ENCODE measurements at regions not wholly inside any gene's neighbourhood (a gene's known extent, or its start where the extent isn't known, plus 50 kb on each side); places are given as distances from the start of the nearest gene placed in this dataset.

GRCh38 chr4:185956544-185956940 lies 112.4 kb upstream of the TLR3 start:
- Histone ChIP-seq H4K20me1 (ENCODE audit: insufficient read depth) (no peaks in the 10 kb centered on the region), H3K79me2 (ENCODE audit: insufficient read depth) (no peaks in the 10 kb centered on the region), H3K9me2 (no peaks in the 10 kb centered on the region), H2AFZ (ENCODE audit: low read depth) (no peak overlapping the region), H3K36me3 (replicated peaks in 1 of 2; ENCODE audit: control insufficient read depth in 1 of 2, insufficient read depth in 2 of 2, low read length in 1 of 2) (no peaks in the 10 kb centered on the region), H3K4me1 (ENCODE audit: control insufficient read depth in 1 of 2, insufficient read depth in 2 of 2, low read depth in 1 of 2, low read length in 1 of 2) (peaks cover 0 to 21% of the 10 kb centered on the region in 2 experiments; a peak in 2 of 4 replicates), H3K9me3 (no peaks in the 10 kb centered on the region), H3K27me3 (ENCODE audit: insufficient read depth) (peaks cover 14% of the 10 kb centered on the region), H3K4me3 (ENCODE audit: low read depth in 2 of 2, low read length in 1 of 2) (peak overlapping the region in 1 of 2 experiments; percentile 38; a peak in 1 of 4 replicates), H3F3A (replicated peaks; ENCODE audit: insufficient read depth) (no peaks in the 10 kb centered on the region), H3K9ac (no peak overlapping the region), H3K27ac (ENCODE audit: low read depth in 2 of 2, low read length in 1 of 2) (peak overlapping the region in 1 of 2 experiments; percentile 72; a peak in 2 of 4 replicates), H3K4me2 (peak overlapping the region; percentile 57; the same call in 1 of the 2 replicates)
- POLR2A ChIA-PET: interaction anchor here (1.1 kb wide), 1 partner anchor 65 kb away, joined by 3 read pairs; no protein-coding TSS in a partner anchor
- TF ChIP-seq, protein P1, sequence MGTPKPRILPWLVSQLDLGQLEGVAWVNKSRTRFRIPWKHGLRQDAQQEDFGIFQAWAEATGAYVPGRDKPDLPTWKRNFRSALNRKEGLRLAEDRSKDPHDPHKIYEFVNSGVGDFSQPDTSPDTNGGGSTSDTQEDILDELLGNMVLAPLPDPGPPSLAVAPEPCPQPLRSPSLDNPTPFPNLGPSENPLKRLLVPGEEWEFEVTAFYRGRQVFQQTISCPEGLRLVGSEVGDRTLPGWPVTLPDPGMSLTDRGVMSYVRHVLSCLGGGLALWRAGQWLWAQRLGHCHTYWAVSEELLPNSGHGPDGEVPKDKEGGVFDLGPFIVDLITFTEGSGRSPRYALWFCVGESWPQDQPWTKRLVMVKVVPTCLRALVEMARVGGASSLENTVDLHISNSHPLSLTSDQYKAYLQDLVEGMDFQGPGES (IDR thresholded peaks at IDR 0.05; ENCODE audit: low read depth, low read length): no peak
- peak in 1 of 2 experiments; percentile 26; a peak in 1 of 4 replicates for TF ChIP-seq EP300 (IDR thresholded peaks at IDR 0.05; ENCODE audit: borderline replicate concordance in 1 of 2, low read depth in 1 of 2, low read length in 1 of 2)
- 35% methylated on average over 4 of the region's 4 CpGs for WGBS (ENCODE audit: low lambda C conversion rate)
- DNase-seq: peak; percentile 25
- CTCF ChIA-PET: interaction anchor here (1.0 to 2.0 kb wide), 4 partner anchors 11 to 81 kb away, joined by 5 to 12 read pairs (median 6); no protein-coding TSS in a partner anchor

DNA sequence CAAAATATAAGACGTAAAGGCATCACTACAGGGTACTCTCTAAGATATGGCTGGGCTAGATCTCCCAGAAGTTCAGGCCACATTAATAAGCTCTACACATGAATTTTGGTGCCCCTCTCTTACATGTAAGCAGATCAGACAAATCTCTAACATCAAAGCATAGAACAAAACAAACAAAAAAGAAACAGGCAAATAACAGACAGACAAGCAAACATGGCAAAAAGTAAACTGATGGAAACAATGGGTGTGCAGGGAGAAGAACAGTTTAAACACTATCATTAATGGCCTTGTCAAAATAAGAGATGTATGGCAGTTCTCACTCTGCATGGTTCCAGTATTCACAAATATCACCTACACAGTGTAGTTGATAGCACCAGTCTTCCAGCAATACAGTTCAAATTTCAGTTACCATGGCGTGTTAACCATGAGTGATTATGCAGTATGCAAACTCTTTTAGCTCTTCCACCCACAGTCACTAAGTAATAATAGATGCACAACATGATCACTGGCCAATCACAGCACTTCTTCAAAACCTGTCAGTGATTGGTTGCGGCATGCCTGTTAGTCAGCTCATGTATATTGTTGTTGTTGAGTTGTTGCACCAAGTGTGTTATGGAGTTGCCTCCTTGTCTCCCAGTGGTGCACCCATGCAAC lies 110.7 kb upstream of the TLR3 start:
- CTCF ChIA-PET: interaction anchor here (1.2 to 2.0 kb wide), 3 partner anchors 62 to 80 kb away, joined by 3 to 6 read pairs (median 3); no protein-coding TSS in a partner anchor
- POLR2A ChIA-PET: no interaction called here
- H3K27me3 ChIP-seq (ENCODE audit: insufficient read depth): peaks cover 14% of the 10 kb centered on the region
- H3K4me2 ChIP-seq: no peak overlapping the region
- H3K36me3 ChIP-seq (replicated peaks in 1 of 2; ENCODE audit: control insufficient read depth in 1 of 2, insufficient read depth in 2 of 2, low read length in 1 of 2): no peaks in the 10 kb centered on the region
- H3K4me3 ChIP-seq (ENCODE audit: low read depth in 2 of 2, low read length in 1 of 2): no peak overlapping the region
- no peak for TF ChIP-seq TAF1 (IDR thresholded peaks at IDR 0.05; ENCODE audit: borderline replicate concordance, low read depth, low read length)
- no peaks in the 10 kb centered on the region for H3K9me3 ChIP-seq
- H3K4me1 ChIP-seq (ENCODE audit: control insufficient read depth in 1 of 2, insufficient read depth in 2 of 2, low read depth in 1 of 2, low read length in 1 of 2): peaks cover 0 to 19% of the 10 kb centered on the region in 2 experiments; a peak in 2 of 4 replicates
- no peak for DNase-seq
- no peaks in the 10 kb centered on the region for H3K9me2 ChIP-seq
- H4K20me1 ChIP-seq (ENCODE audit: insufficient read depth): no peaks in the 10 kb centered on the region
- H3K27ac ChIP-seq (ENCODE audit: low read depth in 2 of 2, low read length in 1 of 2): no peak overlapping the region
- no peak overlapping the region for H3K9ac ChIP-seq
- no peak overlapping the region for H2AFZ ChIP-seq (ENCODE audit: low read depth)
- no peaks in the 10 kb centered on the region for H3F3A ChIP-seq (replicated peaks; ENCODE audit: insufficient read depth)
- no peaks in the 10 kb centered on the region for H3K79me2 ChIP-seq (ENCODE audit: insufficient read depth)
- 81% methylated on average over 3 of the region's 3 CpGs for WGBS (ENCODE audit: low lambda C conversion rate)

DNA sequence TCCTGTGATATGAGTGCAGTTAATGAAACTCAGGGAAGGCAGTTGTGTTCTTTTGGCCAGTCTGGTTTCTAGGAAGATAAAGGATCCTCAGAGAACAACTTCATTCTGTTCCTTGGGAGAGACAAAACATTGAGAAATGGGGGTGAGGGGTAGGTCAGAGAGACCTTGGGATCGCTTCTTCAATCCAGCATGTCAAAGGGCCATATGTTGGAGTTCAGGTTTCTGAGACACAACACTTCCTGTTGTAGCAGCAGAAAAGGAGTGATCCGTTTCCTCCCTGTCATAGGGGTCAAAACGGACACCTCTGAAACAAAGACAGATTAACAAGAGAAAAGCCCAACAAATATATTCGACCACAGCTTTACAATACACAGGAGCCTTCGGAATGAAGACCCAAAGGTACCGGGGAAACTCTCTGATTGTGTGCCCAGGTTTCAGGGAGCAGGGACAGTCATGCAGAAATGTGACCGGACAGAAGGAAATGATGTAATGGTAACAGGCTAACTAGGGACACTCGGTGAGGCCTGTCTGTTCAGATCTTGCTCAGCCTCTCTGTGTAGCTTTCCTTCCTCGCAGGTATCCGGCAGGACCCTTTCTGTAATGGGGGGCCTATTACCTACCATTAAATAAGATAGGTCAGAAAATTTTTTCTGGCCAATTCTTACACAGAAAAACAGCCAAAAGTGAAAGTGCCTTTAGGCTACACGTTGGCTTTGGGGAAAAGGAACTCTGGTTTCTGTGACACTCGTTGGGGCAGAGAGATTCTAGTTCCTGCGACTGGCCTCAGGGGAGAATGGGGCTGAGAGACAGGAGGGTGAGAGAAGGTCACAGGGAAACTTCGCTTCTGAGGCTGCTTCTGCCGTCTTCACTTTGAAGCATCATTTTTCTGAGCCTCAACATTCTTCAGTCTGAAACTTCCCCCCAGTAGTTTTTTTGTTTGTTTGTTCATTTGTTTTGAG lies 103.3 kb upstream of the TLR3 start:
- H3K27ac ChIP-seq (ENCODE audit: low read depth in 2 of 2, low read length in 1 of 2): no peak overlapping the region
- no peaks in the 10 kb centered on the region for H3K9me3 ChIP-seq
- H3K27me3 ChIP-seq (ENCODE audit: insufficient read depth): no peaks in the 10 kb centered on the region; the same call in 1 of the 2 replicates
- H3K36me3 ChIP-seq (replicated peaks in 1 of 2; ENCODE audit: control insufficient read depth in 1 of 2, insufficient read depth in 2 of 2, low read length in 1 of 2): no peaks in the 10 kb centered on the region
- 67% methylated on average over 15 of the region's 15 CpGs for WGBS (ENCODE audit: low lambda C conversion rate)
- no peak overlapping the region for H3K9ac ChIP-seq
- no peak for DNase-seq
- TF ChIP-seq NRF1 (IDR thresholded peaks at IDR 0.05; ENCODE audit: low read depth, low read length): no peak
- TF ChIP-seq YY1 (IDR thresholded peaks at IDR 0.05; ENCODE audit: low read depth): no peak
- TF ChIP-seq, protein P2, sequence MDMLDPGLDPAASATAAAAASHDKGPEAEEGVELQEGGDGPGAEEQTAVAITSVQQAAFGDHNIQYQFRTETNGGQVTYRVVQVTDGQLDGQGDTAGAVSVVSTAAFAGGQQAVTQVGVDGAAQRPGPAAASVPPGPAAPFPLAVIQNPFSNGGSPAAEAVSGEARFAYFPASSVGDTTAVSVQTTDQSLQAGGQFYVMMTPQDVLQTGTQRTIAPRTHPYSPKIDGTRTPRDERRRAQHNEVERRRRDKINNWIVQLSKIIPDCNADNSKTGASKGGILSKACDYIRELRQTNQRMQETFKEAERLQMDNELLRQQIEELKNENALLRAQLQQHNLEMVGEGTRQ (IDR thresholded peaks at IDR 0.05; ENCODE audit: borderline replicate concordance, low read depth, low read length): no peak
- H4K20me1 ChIP-seq (ENCODE audit: insufficient read depth): no peaks in the 10 kb centered on the region
- H3F3A ChIP-seq (replicated peaks; ENCODE audit: insufficient read depth): no peaks in the 10 kb centered on the region
- no peaks in the 10 kb centered on the region; a peak in 1 of 4 replicates for H3K4me1 ChIP-seq (ENCODE audit: control insufficient read depth in 1 of 2, insufficient read depth in 2 of 2, low read depth in 1 of 2, low read length in 1 of 2)
- peak overlapping the region; percentile 68 for H2AFZ ChIP-seq (ENCODE audit: low read depth)
- ChIA-PET POLR2A (no interaction called here), CTCF (interaction anchor here (1.2 kb wide), 1 partner anchor 56 kb away, joined by 4 read pairs; no protein-coding TSS in a partner anchor)
- H3K4me3 ChIP-seq (ENCODE audit: low read depth in 2 of 2, low read length in 1 of 2): no peak overlapping the region
- H3K79me2 ChIP-seq (ENCODE audit: insufficient read depth): no peaks in the 10 kb centered on the region
- no peak overlapping the region for H3K4me2 ChIP-seq
- H3K9me2 ChIP-seq: no peaks in the 10 kb centered on the region
